EH (cell line): ENCODE measurements at regions not wholly inside any gene's neighbourhood (a gene's known extent, or its start where the extent isn't known, plus 50 kb on each side); places are given as distances from the start of the nearest gene placed in this dataset.
A peak's percentile ranks its signal among the peaks of the same experiment; 100 is the strongest.
"Not testable (repeated sequence)": the region's sequence is repeated elsewhere in the genome, so short reads cannot be mapped to it uniquely, and the experiment has no call there.

Source experiments
- DNase-seq: peaks from one replicate; pipeline ENCODE4 v3.0.0-alpha.2; 2015; ENCODE audit warnings: low read depth

- no peak for DNase-seq
Measured at GRCh38 chr6:81962198-81962597, 209.7 kb upstream of the TENT5A start.

GRCh38 chr6:81950877-81951276 lies 198.4 kb upstream of the TENT5A start:
- DNase-seq, result peak; percentile 80

GRCh38 chr6:81948861-81949260 lies 196.4 kb upstream of the TENT5A start:
- DNase-seq, result no peak

GRCh38 chr6:81948196-81948595 lies 195.7 kb upstream of the TENT5A start:
- DNase-seq, result not testable (repeated sequence)

- no peak for DNase-seq
Measured at GRCh38 chr6:81944661-81945060, 192.2 kb upstream of the TENT5A start.

- DNase-seq, result not testable (repeated sequence)
Measured at GRCh38 chr6:81942842-81943241, 190.4 kb upstream of the TENT5A start.

- DNase-seq, result no peak
Measured at GRCh38 chr6:81942067-81942370, 189.5 kb upstream of the TENT5A start.

GRCh38 chr6:81940451-81940985 lies 188.0 kb upstream of the TENT5A start:
- DNase-seq, result peak; percentile 30

- DNase-seq, result no peak
Measured at GRCh38 chr6:81939766-81940165, 187.3 kb upstream of the TENT5A start.

- peak; percentile 85 for DNase-seq
Measured at GRCh38 chr6:81938991-81939732, 186.7 kb upstream of the TENT5A start.

- peak; percentile 90 for DNase-seq
Measured at GRCh38 chr6:81938014-81938856, 185.8 kb upstream of the TENT5A start.

- DNase-seq, result peak; percentile 55
Measured at GRCh38 chr6:81937296-81937937, 184.9 kb upstream of the TENT5A start.

- DNase-seq, result no peak
Measured at GRCh38 chr6:81934936-81935335, 182.5 kb upstream of the TENT5A start.

- DNase-seq, result no peak
Measured at GRCh38 chr6:81933608-81934051, 181.1 kb upstream of the TENT5A start.

GRCh38 chr6:81933089-81933488 lies 180.6 kb upstream of the TENT5A start:
- no peak for DNase-seq

- not testable (repeated sequence) for DNase-seq
Measured at GRCh38 chr6:81932448-81932847, 180.0 kb upstream of the TENT5A start.

GRCh38 chr6:81929828-81930227 lies 177.3 kb upstream of the TENT5A start:
- peak; percentile 54 for DNase-seq

- DNase-seq, result no peak
Measured at GRCh38 chr6:81925201-81925600, 172.7 kb upstream of the TENT5A start.

GRCh38 chr6:81909981-81910900 lies 157.8 kb upstream of the TENT5A start:
- peak; percentile 47 for DNase-seq

GRCh38 chr6:81909162-81909561 lies 156.7 kb upstream of the TENT5A start:
- no peak for DNase-seq

- no peak for DNase-seq
Measured at GRCh38 chr6:81906709-81907204, 154.3 kb upstream of the TENT5A start.
